ENCODE measurements at regions not wholly inside any gene's neighbourhood (a gene's known extent, or its start where the extent isn't known, plus 50 kb on each side); places are given as distances from the start of the nearest gene placed in this dataset.

DNA sequence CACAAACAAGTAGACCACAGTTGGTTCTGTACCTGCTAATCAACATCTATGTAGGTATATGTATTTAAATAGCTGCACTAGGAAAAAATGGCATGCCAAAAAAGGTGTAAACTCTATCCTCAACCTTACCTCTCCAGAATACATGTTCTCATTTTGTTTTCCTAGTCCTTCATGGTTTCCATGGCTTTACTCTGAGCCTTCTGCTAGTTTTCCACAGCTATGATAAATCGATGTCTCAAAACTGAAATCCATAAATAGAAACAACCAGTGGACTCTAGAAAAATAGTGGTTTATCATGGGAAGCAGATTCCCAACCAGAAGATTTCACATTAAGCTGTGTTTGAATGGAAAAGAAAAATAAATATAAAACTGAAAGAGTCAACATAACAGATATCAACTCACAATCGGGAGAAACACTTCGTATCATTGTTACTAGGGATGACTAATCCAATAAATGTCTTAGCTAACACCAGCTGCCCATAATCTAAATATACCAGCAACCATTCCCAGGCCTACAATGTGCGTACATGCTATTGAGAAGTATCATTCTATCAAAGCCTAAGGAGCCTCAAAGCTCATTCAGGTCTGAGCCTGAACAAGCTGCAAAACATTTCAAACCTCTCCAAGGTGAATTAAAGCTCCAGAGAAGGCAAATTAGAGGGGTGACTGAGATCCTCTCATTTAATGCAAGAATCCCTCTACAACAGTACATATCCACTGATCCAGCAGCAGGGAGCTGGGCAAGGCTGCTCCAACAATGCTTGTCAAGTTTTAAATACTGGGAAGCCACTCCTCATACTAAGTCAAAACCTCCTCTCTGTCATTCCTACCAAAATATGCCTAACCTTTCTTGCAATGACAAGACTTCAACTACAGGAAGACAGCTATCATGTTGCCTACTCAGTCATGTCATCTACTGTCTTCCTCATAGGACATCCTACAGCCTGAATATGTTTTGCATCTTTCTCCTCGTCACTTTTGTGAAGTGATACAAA is 90.2 kb downstream of the KCTD12 start:
- DNase-seq, result no peak

DNA sequence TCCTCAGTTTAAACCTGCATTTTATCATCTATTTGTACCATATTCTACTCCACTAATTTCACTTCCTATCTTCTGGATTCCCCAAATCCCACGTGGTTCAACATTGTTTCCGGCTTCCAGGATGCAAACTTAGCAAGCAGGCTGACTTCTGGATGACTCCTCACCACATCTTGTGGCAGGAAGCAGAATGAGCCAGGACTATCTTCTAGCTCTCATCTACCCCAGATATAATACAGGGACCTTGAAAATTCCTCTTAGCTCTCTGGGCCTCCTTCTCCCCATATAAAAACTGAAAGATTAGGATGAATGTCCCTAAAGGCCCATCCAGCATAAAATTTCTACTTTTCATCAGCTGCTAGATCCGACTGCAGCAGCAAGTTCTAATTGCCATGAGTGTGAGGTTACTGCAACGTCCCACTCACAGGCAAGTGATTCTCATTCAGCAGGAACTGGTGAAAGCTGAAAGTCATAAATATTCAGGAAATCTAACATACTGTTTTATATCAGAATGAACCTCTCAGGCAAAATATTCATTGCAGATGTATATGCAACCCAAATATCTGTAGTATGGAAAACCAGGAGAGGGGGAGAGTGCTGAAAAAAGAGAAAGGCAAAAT is 93.4 kb downstream of the KCTD12 start:
- no peak for DNase-seq

DNA sequence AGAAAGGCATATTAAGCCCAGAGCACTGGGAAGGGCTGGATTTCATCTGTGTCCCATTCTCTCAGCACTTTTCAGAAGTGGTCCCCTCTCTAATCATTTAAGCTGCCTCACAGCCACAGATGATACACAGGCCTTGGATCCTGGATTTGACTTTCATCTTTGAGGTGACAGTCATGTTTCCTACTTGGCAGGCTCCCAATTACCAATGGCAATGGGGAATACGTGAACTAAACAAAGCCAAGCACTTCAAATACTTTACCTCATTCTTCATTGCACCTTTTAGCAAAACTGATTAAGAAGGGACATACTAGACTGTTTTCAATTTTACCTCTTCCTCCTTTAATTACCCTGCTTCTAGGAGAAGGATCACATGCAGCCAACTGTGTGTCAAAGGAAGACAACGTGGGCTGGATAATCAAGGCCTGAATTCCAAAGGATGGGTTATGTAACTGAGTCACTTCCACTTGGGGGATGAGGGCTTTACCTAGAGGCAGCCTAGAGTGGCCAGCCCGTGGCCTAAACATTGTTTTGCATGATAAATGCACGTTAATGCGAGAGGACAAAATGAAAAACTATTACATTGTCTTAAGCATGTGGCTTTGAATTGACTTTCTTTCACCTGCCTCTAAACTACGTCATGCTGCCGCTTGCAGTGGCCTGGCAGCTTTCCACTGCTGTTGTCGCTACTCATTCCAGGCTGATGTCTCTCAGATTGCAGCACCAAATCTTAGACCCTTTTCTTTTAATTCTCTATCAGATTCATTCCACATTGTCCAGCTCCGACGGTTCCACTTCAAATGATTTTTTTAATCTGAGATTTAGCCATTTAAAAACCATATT is 95.0 kb downstream of the KCTD12 start:
- DNase-seq, result no peak

DNA sequence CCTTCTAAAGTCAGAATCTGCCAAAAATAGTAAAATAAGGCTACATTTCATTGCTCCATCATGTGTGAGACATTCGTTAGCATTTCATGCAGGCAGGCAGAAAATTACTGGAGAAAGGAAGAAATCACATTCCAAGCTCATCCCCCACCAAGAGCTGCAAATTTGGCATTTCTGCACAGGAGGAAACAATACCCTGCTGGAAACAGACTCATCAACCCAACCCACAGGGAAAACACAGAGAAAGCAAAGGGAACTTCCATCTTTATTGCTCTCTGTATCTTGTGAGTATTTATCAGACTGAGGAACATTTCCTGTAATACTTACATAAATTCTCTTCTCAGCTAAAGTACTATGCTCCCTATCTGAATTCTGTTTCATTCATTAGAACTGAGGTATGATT is 95.7 kb downstream of the KCTD12 start:
- DNase-seq, result no peak

DNA sequence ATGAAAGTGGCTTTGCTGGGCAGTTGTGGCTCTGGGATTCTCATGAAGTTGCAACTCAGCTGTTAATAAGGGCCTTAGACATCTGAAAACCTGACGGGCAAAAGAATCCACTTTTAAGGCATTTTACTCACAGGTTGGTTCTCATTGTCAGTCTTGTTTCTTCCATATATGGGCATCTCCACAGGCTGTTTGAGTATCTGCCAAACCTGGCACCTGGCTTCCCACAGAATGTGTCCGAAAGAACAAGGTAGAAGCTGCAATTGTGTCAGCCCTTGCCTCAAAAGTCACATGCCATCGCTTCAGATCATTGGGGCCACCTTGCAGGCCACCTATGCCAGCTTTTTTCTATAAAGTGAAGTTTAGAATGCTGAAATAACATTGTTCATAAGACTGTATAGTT is 102.4 kb downstream of the KCTD12 start:
- no peak for DNase-seq

DNA sequence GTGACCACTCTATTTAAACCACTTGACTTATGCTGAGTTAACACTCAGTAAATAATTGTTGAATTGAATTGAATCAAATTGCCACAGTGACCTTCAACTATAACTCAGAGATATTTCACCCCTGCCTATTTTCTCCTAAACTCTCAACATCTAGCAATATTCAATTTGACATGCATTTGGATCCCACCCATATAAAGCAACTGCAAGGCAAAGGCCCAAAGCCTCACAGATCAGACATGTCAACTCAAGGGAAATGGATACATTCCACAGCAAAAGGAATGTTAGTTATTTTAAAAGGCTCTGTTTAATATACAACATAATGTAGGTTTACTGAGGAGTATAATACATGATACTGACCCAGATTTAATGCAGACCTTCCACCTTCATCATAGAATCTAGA is 107.4 kb downstream of the KCTD12 start:
- no peak for DNase-seq

DNA sequence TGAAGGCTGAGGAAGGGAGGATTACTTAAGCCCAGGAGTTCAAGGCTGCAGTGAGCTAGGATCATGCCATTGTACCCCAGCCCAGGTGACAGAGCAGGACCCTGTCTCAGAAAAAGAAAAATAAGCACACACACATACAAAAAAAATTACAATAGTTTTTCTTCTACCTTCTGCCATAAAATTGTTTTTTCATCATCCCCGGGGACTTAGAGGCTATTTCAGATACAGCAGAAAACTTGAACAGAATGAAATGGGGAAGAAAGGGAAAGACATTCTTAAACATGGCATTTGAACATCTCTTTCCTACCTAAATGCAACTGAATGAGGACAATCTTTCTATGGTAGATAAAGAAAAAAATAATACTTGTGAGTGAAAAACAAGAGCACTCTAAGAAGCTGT is 109.1 kb downstream of the KCTD12 start:
- DNase-seq, result no peak

DNA sequence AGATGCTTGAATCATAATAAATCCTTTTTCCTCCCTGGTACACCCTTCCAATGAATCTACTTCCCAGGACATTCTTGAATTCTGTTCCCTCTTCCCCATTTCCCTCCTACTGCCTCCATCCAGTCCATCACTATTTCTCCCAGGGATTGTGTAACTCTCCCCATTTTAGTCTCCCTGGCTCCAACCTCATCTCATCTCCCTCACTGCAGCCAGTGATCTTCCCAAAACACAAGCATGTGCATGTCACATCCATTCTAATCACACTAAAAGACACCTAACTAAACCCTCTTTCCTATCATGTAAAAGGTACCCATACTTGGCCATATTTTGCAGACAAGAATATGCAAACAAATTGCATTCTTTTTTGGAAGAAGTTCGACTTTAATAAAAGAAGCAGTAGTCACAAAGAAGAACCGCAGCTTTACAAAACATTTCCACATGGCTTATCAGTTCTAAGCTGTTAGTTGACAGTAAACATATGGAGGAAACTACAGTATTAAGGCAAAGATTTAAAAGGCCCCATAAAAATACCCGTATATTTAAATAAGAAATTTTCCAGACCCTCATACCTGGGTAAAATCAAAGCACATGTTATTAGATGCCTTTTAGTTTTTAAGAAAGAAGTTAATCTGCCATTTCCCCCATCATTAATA is 111.0 kb downstream of the KCTD12 start:
- DNase-seq, result no peak

DNA sequence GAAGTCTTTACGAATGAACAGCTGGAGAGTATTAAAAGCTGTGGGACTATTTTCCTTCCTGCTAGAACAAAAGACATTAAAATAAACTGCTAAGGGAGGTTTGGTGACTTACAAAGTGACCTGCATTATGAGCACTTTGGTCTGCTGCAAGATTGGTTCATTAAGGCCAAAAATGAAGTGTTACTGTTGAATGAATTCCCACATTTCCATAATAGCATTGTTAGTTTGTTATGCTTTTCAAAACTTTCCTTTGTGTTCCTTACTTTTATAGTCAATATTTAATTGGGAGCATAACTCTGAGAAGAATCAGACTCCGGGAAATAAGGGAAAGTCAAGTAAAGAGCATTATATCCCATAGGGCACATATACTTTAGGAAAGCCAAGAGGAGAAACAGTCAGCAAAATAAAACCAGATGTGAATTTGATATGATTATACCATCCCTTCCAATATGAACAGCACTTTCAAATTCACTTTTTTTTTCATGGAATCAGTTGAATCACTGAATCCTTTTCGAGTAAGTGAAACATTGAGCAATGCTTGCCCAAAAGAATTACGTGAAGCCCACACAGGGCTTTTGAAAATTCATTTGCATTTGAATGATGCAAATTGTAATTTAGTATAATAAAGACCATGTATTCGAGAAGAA is 112.6 kb downstream of the KCTD12 start:
- no peak for DNase-seq

DNA sequence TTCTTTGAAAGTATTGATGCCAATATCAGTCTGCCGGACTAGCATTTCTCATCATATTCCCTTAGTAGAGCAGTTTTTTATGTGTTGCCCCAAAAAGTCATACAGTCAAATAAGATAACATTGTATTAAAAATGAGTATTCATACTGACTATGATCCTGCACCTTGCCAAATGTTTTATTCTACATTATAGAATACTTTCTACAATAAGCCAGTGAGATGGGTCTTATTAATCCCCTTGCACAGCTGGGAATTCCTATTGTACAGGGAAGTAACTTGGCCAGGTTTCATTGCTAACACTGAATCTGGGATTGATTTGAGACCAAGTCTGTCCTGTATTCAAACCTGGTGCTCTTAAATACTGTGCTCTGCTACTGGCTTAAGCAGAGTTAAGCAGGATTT is 114.0 kb downstream of the KCTD12 start:
- DNase-seq, result no peak

DNA sequence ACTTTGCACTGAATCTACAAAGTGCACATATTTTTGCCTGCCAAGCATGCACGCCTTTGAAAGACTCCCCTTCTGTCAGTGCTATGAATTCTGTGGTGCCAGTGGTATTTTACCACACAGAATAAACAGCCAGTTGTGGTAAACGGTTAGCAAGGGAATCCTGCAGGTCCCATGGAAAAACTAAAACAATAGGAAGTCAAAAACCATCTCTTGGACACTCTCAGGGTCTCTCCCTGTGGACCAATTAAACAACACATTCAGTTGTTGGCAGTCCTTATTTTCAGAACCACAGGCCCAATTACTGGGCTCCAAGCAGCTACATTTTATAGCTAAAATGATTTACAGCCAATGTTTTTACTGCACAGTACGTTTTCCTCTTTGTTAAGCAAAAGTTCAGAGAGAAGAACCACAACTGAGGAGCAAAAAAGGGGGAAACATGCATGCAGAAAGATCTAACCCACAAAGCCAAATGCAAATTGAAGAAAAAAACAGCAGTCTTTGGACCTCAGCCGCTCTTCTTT is 116.9 kb downstream of the KCTD12 start:
- no peak for DNase-seq

DNA sequence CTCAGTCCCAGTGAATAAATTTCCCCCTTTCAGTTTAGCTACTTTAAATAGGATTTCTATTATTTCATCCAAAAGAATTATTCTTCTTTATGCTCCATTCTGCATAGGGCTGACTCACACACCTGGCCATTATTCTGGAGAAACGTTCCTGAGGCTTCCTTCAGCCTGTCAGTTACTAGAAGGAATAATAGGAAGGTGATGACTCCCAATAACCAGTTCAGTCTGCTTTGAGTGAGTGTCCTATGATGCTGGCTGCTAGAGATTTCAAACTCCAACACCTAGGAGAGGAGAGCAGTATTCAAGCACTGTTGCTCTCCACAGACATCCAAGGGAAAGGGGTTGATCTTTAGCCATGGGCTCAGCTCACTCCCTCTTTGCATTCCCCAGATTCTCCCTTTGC is 117.8 kb downstream of the KCTD12 start:
- DNase-seq, result no peak

DNA sequence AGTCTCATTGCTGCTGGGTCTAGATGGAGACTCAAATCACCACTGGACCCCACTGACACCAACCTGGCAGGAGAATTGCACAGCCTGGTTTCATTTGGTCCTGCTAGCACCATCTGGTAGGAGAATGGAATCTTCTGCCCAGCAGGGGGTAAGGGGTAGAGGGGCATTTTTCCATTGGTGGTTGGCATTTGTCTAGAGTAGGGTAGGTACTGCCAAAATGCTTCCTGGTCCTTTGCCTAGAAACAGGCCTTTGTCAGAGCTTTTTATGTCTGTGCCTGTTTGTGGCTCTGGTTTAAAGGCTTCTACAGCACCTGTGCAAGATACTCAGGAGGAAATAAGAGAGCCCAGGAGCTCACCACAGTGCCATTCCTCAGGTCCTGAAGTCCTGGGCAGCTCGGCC is 121.3 kb downstream of the KCTD12 start:
- no peak for DNase-seq

DNA sequence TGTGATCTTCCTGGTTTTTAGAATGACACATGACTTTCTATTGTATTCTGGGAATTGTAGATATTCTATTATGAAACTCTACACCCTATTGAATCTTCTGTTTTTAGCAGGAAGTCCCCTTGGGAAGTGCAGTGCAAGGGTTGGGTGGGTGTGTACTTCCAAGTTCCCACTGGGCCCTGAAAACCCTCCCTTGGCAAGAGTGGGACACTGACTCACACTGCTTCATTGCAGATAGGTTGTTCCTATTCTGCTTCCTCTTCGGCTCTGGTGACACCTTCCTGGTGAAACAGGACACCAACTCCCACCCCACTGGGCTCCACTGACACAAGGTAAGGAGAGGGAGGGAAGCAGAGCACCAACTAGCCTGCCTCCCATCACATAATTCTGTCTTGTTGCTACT is 121.8 kb downstream of the KCTD12 start:
- no peak for DNase-seq

DNA sequence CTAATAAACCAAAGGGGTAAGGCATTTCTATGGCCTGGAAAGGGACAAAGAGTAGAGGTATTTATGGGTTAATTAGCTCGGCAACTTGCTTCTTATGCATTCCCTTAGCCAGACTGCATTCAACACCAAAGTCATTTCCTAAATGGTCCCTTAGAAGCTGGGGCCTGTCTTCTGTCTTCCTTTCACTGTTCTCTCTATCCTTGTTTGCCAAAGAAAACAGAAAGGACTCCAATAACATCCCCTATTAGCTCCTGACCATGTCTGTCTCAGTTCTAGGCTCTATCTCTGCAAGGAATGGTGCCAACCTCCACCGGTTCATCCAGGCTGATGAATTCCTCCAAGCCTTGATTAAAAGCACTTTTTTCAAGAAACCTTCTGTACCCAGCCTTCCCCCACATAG is 123.5 kb downstream of the KCTD12 start:
- DNase-seq, result no peak

DNA sequence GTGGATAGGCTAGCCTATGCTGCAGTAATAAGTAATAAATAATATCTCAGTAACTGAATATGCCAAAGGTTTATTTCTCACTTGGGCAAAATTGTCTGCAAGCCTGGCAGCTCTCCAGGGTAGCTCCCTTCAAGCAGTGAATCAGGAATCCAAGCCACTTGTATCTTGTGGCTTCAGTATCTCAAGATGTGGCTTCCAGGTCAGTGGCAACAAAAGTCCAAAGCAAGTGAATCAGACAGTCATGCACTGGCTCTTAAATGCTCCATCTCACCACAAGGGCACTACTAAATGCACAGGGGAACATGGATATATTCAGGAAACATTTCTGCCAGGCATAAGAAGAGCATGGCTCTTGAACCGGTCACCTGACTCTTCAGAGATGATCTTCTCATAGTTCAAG is 126.3 kb downstream of the KCTD12 start:
- no peak for DNase-seq

DNA sequence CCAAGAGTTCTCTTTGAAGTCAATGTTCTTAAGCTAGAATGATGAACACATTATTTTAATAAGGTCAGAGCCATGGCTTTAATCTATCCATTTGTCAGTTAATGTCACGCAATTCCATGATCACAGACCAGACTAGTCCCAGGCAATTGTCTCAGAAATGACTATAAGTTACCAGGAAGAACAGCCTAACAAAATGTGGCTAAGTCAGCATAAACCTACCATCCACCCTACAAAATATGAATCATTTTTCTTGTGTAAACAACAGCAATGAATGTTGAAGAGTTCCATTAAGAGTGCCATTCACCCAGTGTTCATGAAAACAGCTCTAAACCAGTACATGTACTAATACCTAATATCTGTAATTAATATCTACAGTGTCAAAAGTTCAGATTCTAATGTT is 127.5 kb downstream of the KCTD12 start:
- no peak for DNase-seq

DNA sequence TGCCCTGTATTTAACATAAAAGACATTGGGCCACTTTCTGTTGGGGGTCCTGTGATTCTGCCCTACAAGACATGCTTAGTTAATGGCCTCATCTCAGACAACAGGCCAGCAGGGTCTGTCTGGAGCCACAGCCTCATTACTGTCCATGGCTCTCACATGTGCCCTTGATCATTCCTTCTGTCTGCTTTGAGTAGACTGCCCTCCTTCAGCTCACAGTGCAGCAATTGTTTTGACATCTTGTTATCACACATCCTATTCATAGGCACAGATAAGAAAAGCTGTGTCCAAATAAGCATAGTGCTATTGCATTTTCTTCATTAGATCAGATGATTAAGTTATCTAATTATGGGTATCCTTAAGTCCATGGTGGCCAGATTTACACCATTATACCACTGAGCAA is 127.9 kb downstream of the KCTD12 start:
- DNase-seq, result no peak

DNA sequence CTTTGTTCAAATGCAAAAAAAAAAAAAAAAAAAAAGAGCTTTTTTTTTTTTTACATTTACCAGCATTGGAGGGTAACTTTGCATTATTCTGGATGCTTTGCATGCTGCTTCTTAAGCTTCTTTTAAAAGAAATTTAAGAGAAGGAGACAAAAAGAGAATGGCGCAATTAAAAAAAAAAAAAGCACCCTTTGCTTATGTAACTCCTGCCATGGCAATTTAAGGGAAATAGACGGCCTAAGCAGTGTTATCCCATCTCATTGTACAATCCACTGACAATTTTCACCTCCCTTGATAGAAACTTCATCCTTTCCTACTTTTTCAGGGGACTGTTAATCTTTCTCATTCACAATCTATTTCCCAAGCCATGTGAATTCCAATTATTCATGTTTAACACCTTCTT is 129.8 kb downstream of the KCTD12 start:
- DNase-seq, result no peak

DNA sequence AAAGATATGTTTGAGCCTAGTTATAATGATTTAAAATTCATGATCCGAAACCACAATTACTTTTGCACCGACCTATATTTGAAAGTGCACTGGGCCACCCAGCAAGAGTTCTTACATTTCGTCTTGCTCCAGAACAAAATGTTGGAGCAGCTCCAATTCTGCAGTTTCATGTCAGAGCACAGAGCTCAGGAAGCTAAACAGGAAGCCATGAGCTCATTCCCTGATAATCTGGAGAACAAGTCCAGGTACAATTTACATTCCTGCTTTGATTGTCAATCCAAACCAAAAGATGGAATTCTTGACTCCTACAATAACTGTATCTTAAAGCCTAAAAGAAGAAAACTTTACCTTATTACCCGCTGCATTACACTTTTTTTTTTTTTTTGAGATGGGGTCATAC is 131.8 kb downstream of the KCTD12 start:
- no peak for DNase-seq

DNA sequence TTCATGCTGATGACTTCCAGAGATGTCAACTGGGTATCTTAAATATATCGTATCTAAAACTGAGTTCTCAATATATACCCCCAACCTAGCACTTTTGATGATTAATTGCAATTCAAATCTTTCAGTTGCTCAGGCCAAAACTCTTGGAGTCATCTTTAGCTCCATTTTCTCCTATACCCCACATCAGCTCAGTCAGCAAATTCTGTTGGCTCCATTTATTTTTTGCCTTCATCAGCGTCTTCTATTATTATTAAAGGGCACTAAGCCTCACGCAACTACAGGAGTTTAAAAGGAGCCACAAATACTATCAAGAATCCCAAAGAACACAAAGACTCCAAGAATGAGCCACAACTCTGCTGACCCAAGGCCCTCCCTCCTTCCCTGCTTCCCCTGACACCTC is 134.9 kb downstream of the KCTD12 start:
- no peak for DNase-seq

DNA sequence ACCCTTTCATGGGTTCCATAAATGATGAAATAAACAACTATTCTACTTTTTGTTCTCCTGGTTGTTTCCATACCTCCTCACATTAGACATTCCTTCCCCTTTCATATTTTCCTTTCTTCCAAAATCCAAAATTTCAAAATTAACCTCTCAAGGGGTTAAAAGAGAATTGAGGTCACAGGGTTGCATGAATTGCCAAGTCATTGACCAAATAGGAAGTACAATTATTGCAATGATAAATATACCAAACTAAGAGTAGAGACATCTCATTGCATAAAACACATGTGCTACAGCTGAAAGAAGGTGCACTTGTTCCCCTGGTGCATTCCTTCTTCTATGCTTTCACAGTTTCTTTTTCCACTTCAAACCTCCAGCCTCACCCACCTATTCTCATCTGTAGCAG is 136.1 kb downstream of the KCTD12 start:
- no peak for DNase-seq

Measured in activated CD4-positive, alpha-beta T cell treated with anti-CD3 and anti-CD28 coated beads, Interleukin-2, amount 50 U/mL, for 48 hours (primary cell).